WI38 (cell line): ENCODE measurements at regions not wholly inside any gene's neighbourhood (a gene's known extent, or its start where the extent isn't known, plus 50 kb on each side); places are given as distances from the start of the nearest gene placed in this dataset.

Source experiments
- H3K4me3 ChIP-seq: 2 replicates; pipeline ENCODE4 v1.5.1; 2011; ENCODE audit warnings: low read depth, mild to moderate bottlenecking, control low read depth, low read length
- TF ChIP-seq, protein P1 (sequence below): IDR thresholded peaks from 2 replicates; pipeline ENCODE4 v1.5.1; 2012; ENCODE audit warnings: low read depth, mild to moderate bottlenecking, control low read depth, low read length

DNA sequence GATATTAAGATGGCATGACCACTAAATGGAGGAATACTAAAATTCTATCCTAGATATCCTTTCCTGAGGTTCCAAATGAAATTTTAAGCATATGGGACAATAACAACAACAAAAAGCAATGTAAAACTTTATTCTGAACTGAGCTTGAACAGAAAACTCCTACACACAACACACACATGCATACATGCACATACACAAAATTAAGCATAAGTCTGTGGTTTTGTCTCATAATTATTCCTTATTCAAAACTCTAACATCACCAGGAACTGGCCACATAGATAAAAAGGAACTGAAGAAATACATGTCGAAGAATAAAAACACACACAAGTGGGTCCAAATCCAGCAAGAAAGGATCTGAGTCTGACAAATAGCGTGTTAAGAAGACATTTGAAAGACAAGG is 168.0 kb downstream of the COX18 start:
- H3K4me3 ChIP-seq: no peak overlapping the region
- TF ChIP-seq, protein P1, sequence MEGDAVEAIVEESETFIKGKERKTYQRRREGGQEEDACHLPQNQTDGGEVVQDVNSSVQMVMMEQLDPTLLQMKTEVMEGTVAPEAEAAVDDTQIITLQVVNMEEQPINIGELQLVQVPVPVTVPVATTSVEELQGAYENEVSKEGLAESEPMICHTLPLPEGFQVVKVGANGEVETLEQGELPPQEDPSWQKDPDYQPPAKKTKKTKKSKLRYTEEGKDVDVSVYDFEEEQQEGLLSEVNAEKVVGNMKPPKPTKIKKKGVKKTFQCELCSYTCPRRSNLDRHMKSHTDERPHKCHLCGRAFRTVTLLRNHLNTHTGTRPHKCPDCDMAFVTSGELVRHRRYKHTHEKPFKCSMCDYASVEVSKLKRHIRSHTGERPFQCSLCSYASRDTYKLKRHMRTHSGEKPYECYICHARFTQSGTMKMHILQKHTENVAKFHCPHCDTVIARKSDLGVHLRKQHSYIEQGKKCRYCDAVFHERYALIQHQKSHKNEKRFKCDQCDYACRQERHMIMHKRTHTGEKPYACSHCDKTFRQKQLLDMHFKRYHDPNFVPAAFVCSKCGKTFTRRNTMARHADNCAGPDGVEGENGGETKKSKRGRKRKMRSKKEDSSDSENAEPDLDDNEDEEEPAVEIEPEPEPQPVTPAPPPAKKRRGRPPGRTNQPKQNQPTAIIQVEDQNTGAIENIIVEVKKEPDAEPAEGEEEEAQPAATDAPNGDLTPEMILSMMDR: no peak

DNA sequence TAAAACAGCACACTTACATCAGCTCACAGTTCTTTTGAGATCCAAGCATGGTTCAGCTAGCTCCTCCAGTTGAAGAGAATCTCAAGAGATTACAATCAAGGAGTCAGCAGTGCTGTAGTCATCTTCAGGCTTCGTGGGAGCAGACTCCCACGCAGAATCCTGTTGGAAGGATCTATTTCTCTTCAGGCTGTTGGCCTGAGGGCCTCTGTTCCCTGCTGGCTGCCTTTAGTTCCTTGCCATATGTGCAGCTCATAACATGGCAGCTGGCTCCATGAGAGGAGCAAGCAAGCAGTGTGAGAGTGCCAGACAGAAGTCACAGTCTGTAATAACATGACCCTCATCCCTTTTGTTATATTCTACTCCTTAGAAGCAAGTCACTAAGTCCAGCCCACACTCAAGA is 168.6 kb downstream of the COX18 start:
- no peak overlapping the region for H3K4me3 ChIP-seq

DNA sequence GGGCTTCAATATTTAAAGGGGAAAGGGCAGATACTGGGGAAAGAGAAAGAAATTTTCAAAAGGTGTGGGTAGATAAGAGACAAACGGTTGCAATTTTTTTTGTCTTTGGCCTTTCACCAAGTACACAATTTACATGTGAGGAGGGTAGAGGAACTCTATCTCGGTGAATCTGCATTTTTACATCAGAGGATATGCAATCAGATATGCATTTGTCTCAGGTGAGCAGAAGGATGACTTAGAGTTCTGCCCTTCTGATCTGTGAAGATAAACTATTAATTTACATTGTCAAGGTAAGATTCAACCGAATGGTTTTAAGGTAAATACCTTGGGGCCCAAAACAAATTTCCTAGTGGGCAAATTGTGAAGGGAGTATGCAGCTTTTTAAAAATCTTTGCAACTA is 169.9 kb downstream of the COX18 start:
- H3K4me3 ChIP-seq: no peak overlapping the region
- TF ChIP-seq, protein P1: no peak

More for the DNA sequence above, 168.6 kb downstream of the COX18 start:
- TF ChIP-seq, protein P1: no peak

DNA sequence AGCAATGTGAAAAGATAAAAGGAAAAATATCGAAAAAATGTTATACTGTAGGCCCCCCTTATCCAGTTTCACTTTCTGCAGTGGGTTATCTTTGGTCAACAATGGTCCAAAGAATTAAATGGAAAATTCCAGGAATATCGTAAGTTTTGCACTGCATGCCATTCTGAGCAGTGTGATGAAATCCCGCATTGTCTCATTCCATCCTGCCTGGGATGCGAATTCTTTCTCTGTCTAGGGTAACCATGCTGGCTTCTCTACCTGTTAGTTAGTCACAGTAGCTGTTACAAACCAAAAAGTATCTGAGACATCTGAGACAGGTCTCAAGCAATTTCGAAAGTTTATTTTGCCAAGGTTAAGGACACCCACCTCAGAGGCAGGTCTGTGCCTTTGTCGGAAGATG is 170.3 kb downstream of the COX18 start:
- TF ChIP-seq, protein P1: no peak
- H3K4me3 ChIP-seq: no peak overlapping the region

DNA sequence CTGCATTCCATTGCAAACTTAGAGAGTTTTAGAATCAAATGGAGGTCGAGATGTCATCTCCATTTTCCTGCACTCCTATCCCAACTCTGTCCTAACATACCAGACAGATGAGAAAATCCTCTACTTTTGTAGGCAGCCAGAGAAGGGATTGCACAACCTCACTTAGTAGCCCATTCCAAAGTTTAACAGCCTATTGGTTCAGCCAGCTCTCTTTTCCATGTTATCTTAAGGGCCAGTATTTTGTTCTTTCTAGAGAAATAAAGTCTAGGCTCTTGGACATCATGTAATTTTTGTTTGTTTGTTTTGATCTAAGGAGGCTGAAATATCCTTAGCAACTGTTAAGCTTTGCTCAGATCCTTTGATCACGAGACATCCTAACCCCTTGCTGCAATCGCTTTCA is 173.0 kb downstream of the COX18 start:
- TF ChIP-seq, protein P1: no peak
- no peak overlapping the region for H3K4me3 ChIP-seq

DNA sequence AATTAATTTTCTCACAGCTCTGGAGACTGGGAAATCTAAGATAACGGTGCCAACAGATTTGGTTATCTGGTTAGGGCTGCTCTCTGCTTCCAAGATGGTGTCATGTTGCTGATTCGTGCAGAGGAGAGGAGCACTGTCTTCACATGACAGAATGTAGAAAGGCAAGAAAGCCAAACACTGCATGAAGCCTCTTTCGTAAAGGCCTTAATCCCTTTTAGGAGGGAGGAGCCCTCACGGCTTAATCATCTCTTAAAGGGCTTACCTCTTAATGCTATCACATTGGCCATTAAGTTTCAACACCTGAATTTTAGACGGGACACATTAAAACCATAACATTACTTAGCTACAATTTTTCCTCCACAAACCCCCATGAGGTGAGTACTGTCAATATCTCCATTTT is 174.1 kb downstream of the COX18 start:
- H3K4me3 ChIP-seq: no peak overlapping the region
- TF ChIP-seq, protein P1: no peak

DNA sequence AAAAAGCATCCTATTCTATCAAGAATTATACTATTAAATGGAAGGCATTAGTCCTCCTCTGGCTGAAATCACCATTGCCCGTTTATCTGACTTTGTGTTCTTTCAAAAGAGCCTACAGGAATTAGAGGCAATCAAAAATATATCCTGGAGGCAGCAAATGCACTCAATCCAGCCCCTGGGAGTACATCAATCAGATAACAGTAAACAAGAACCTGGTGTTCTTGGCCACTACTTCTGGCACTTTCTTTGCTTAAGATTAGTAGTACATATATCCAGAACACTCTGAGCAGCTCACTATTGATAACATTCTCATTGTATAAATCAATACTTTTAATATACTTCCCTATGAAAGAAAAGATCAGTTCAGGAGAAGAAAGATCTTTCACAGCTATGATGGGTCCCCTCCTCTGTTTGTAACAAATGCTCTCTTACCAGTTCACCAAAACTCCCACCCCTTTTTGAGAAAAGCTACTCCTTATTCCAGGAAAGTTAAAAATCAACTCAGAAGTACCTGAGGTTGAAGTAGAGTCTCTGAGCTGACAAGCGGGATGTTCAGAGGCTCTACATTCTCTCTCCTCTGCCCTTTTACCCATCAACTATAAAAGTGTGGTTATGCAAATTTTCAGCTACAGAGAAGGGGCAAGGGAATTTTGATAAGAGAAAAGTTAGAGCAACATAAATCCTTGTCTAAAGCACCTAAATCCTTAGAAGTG is 176.0 kb downstream of the COX18 start:
- H3K4me3 ChIP-seq: no peak overlapping the region
- TF ChIP-seq, protein P1: no peak
